ENCODE measurements at regions not wholly inside any gene's neighbourhood (a gene's known extent, or its start where the extent isn't known, plus 50 kb on each side); places are given as distances from the start of the nearest gene placed in this dataset.

- TF ChIP-seq YY1 (IDR thresholded peaks at IDR 0.05; ENCODE audit: low read depth): no peak
- no peak for TF ChIP-seq TAF1 (IDR thresholded peaks at IDR 0.05; ENCODE audit: low read depth)
- no peak for TF ChIP-seq EP300 (IDR thresholded peaks at IDR 0.05; ENCODE audit: borderline replicate concordance)
- TF ChIP-seq EGR1 (IDR thresholded peaks at IDR 0.05): no peak
- TF ChIP-seq REST (IDR thresholded peaks at IDR 0.05; ENCODE audit: low read depth): no peak
- TF ChIP-seq CEBPB (IDR thresholded peaks at IDR 0.05): no peak
- TF ChIP-seq FOXM1 (IDR thresholded peaks at IDR 0.05; ENCODE audit: borderline replicate concordance, low read depth): no peak
- TF ChIP-seq TCF12 (IDR thresholded peaks at IDR 0.05; ENCODE audit: low read depth): no peak
- TF ChIP-seq USF1 (IDR thresholded peaks at IDR 0.05): no peak
- TF ChIP-seq TEAD4 (IDR thresholded peaks at IDR 0.05): no peak
- no peak for TF ChIP-seq MAX (IDR thresholded peaks at IDR 0.05)
- no peak for TF ChIP-seq NFIC (IDR thresholded peaks at IDR 0.05)
- TF ChIP-seq ZBTB7A (IDR thresholded peaks at IDR 0.05; ENCODE audit: low read depth): no peak
- TF ChIP-seq RAD21 (IDR thresholded peaks at IDR 0.05; ENCODE audit: low read depth): no peak
- TF ChIP-seq CREB1 (IDR thresholded peaks at IDR 0.05; ENCODE audit: low read depth): no peak
These were observed 1415.2 kb downstream of the GATA3 start for GRCh38 chr10:9469663-9470205.

DNA sequence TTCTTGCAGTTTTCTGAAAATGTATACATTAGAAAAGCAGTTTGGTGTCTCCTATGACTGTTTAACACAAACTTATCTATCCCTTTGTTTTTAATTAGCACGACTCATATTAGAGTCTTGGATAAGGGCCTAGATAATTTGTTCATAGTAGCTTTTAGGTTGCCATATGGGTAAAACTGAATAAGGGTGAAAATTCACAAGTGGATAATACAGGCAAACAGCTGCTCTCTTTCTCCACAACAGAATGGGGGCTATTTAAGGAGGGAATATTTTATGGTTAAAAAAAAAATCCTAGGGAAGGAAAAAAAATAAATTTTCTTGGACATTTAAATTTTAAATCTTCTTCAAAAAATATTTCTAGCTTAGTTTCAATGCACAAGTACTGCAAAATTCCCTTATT is 1416.1 kb downstream of the GATA3 start:
- TF ChIP-seq EP300 (IDR thresholded peaks at IDR 0.05; ENCODE audit: borderline replicate concordance) (no peak), USF1 (IDR thresholded peaks at IDR 0.05) (no peak), ZBTB7A (IDR thresholded peaks at IDR 0.05; ENCODE audit: low read depth) (no peak), NFIC (IDR thresholded peaks at IDR 0.05) (no peak), REST (IDR thresholded peaks at IDR 0.05; ENCODE audit: low read depth) (no peak), CEBPB (IDR thresholded peaks at IDR 0.05) (no peak), FOXM1 (IDR thresholded peaks at IDR 0.05; ENCODE audit: borderline replicate concordance, low read depth) (no peak), RAD21 (IDR thresholded peaks at IDR 0.05; ENCODE audit: low read depth) (no peak), MAX (IDR thresholded peaks at IDR 0.05) (no peak), TEAD4 (IDR thresholded peaks at IDR 0.05) (no peak), CREB1 (IDR thresholded peaks at IDR 0.05; ENCODE audit: low read depth) (no peak), YY1 (IDR thresholded peaks at IDR 0.05; ENCODE audit: low read depth) (no peak), EGR1 (IDR thresholded peaks at IDR 0.05) (no peak), TAF1 (IDR thresholded peaks at IDR 0.05; ENCODE audit: low read depth) (no peak), TCF12 (IDR thresholded peaks at IDR 0.05; ENCODE audit: low read depth) (no peak)

GRCh38 chr10:9501944-9502343 is 1447.5 kb downstream of the GATA3 start:
- TF ChIP-seq TCF12 (IDR thresholded peaks at IDR 0.05; ENCODE audit: low read depth) (no peak), FOXM1 (IDR thresholded peaks at IDR 0.05; ENCODE audit: borderline replicate concordance, low read depth) (no peak), RAD21 (IDR thresholded peaks at IDR 0.05; ENCODE audit: low read depth) (no peak), CREB1 (IDR thresholded peaks at IDR 0.05; ENCODE audit: low read depth) (no peak), CEBPB (IDR thresholded peaks at IDR 0.05) (no peak), MAX (IDR thresholded peaks at IDR 0.05) (no peak), EGR1 (IDR thresholded peaks at IDR 0.05) (no peak), TEAD4 (IDR thresholded peaks at IDR 0.05) (no peak), TAF1 (IDR thresholded peaks at IDR 0.05; ENCODE audit: low read depth) (no peak), NFIC (IDR thresholded peaks at IDR 0.05) (no peak), REST (IDR thresholded peaks at IDR 0.05; ENCODE audit: low read depth) (no peak), EP300 (IDR thresholded peaks at IDR 0.05; ENCODE audit: borderline replicate concordance) (no peak)

GRCh38 chr10:9504227-9504626 is 1449.7 kb downstream of the GATA3 start:
- TF ChIP-seq NFIC (IDR thresholded peaks at IDR 0.05): no peak
